RWPE1 (cell line): ENCODE measurements at regions not wholly inside any gene's neighbourhood (a gene's known extent, or its start where the extent isn't known, plus 50 kb on each side); places are given as distances from the start of the nearest gene placed in this dataset.

ENCODE experiments used
- CTCF ChIA-PET: fragments of 350-600 bp; sonication (Branson Sonifier 250); formaldehyde crosslinking; extraction: SDS; loops from one replicate; lab custom pipeline; 2021; lab: Yijun Ruan, JAX
- POLR2A ChIA-PET: fragments of 400-600 bp; formaldehyde crosslinking; extraction: SDS; loops from one replicate; lab custom pipeline; 2020; ENCODE audit warnings: antibody characterized with exemption; ENCODE audit not compliant: low non-redundant PET; lab: Yijun Ruan, JAX
- DNase-seq: peaks from one replicate; pipeline ENCODE4 v3.0.0; 2012; ENCODE audit warnings: low spot score
- H3K27ac ChIP-seq: fragments of 450-650 bp; 2 replicates; pipeline ENCODE4 v1.5.1; 2017
- TF ChIP-seq, protein P1 (sequence below): fragments of 450-650 bp; conservative IDR thresholded peaks from 2 replicates; pipeline ENCODE4 v1.5.1; 2017; ENCODE audit warnings: low read depth, mild to moderate bottlenecking

DNA sequence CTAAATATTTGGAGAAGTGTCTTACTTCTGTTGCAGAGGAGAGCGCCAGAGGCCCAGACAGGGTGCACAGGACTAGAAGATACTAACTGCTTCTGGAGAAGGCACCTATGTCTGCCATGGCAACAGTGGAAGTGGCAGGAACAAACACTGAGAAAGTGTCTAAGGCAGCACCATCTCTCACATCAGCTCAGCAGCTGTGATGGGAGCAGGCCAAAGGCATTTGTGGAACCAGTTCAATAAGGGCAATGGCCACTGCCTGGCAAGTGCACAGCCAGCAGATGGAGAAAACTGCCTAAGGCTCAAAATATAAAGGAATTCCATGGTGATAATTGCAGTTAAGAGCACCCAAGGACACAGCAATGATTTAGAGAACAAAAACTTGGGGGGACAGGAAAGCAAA lies 563.0 kb upstream of the CCDC54 start:
- TF ChIP-seq, protein P1, sequence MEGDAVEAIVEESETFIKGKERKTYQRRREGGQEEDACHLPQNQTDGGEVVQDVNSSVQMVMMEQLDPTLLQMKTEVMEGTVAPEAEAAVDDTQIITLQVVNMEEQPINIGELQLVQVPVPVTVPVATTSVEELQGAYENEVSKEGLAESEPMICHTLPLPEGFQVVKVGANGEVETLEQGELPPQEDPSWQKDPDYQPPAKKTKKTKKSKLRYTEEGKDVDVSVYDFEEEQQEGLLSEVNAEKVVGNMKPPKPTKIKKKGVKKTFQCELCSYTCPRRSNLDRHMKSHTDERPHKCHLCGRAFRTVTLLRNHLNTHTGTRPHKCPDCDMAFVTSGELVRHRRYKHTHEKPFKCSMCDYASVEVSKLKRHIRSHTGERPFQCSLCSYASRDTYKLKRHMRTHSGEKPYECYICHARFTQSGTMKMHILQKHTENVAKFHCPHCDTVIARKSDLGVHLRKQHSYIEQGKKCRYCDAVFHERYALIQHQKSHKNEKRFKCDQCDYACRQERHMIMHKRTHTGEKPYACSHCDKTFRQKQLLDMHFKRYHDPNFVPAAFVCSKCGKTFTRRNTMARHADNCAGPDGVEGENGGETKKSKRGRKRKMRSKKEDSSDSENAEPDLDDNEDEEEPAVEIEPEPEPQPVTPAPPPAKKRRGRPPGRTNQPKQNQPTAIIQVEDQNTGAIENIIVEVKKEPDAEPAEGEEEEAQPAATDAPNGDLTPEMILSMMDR = no peak
- ChIA-PET CTCF (interaction anchor here (0.9 kb wide), 1 partner anchor 1002 kb away, joined by 3 read pairs; no protein-coding TSS in a partner anchor), POLR2A (no interaction called here)
- H3K27ac ChIP-seq = no peak overlapping the region
- DNase-seq = no peak

DNA sequence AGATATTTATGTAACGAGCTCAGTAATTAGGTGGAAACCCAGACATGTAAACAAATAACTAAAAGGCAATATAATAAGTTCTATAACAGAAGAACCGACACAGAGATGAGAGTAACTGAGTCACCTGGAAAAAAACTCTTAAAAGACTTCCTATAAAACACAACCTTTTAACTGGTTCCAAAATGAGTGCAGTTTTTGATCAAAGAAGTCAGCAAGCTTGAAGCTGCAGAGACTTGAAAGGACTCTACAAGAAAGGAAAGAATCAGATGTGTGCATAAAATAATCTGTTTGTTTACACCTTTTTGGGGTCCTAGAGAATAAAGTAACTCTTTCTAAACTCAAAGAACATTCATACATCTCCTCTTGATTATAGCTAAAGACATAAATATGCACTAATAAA lies 560.4 kb upstream of the CCDC54 start:
- POLR2A ChIA-PET = no interaction called here
- TF ChIP-seq, protein P1 = no peak
- CTCF ChIA-PET = no interaction called here

DNA sequence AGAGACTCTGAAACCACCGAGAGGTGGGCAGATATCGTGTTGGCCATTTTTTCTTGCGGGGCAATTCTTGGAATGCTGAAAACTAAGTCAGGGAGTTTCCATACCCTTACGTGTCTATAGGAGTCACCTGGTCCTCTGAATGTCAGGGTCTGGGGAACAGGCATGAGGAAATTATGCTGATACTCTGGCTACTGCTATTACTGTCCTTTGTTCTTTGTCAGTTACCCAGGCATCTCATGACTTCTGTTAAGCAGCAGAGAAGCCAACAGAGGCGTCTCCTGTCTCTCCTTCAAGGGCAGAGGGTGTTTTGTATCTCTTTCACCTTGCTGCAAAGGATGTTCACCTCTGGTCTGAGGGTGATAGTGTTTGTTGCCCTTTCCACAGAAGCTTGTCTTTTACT lies 559.5 kb upstream of the CCDC54 start:
- CTCF ChIA-PET = interaction anchor here (0.6 kb wide), 2 partner anchors 9 to 81 kb away, joined by 3 to 4 read pairs; no protein-coding TSS in a partner anchor

More for the DNA sequence above, 560.4 kb upstream of the CCDC54 start:
- no peak for DNase-seq
- H3K27ac ChIP-seq = no peak overlapping the region

DNA sequence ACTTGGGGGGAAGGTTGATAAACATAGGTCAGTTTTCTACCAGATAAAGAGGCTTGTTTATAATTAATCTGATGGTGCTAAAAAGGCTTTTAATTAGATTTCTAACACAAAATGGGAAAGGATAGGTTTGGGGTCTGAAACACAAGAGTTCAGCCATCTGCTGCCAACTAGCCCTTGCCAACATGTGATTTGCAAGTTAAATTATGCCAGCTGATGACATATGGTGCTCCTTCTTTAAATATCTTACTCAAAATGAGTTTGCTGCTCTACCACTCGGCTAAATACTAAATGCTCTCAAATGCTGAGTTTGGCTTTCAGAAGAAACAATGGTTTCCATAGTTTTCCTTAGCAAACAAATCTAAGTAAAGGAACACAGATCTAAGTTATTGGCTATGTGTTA lies 557.8 kb upstream of the CCDC54 start:
- TF ChIP-seq, protein P1 = no peak
- CTCF ChIA-PET = no interaction called here
- POLR2A ChIA-PET = no interaction called here
- H3K27ac ChIP-seq = no peak overlapping the region
- no peak for DNase-seq

More for the DNA sequence above, 559.5 kb upstream of the CCDC54 start:
- no peak overlapping the region for H3K27ac ChIP-seq
- no peak for DNase-seq
- POLR2A ChIA-PET = no interaction called here
- TF ChIP-seq, protein P1 = no peak

DNA sequence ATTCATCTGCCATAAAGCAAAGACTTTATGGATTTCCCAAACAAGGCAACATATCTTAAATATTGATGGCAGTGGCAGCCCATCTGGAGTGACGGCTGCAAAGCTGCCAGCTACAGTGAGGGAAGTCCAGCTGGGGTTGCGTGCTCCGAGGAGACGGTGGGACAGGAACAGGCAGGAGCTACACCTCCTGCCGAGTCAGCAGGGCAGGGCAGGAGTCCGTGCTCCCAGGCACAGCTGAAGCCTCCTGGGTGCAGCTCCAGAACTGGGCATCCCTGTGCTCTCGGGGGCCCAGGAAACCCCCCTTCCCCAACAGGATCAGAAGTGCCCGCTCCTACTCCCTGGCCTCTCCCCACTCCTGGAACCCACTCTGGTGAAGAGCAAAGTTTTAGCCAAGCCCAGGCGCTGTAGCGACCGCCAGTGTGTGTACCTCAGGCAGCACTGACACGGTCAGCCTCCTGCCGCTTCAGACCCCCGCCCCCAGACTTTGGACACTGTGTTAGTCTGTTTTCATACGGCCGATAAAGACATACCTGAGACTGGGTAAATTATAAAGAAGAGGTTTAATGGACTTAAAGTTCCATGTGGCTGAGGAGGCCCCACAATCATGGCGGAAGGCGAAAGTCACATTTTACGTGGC lies 556.4 kb upstream of the CCDC54 start:
- POLR2A ChIA-PET = no interaction called here
- no peak overlapping the region for H3K27ac ChIP-seq
- CTCF ChIA-PET = no interaction called here
- TF ChIP-seq, protein P1 = no peak
- DNase-seq = no peak

DNA sequence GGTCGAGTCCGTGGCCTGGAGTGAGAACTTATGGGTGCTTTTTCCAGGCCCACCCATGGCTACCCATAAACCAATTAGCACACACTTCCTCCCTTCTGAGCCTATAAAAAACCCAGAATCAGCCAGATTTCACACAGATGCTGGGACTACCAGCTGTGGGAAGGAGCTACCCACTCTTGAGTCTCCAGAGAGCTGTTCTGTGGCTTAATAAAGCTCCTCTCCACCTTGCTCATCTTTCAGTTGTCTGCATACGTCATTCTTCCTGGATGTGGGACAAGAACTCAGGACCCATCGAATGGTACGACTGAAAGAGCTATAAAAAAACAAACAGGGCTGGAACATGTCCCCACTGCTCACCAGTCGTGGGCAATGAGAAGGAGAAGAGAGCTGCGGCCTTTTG lies 555.4 kb upstream of the CCDC54 start:
- ChIA-PET CTCF (no interaction called here), POLR2A (no interaction called here)
- no peak overlapping the region for H3K27ac ChIP-seq
- no peak for DNase-seq
- TF ChIP-seq, protein P1 = no peak
